AG10803 (cell line): ENCODE measurements at regions not wholly inside any gene's neighbourhood (a gene's known extent, or its start where the extent isn't known, plus 50 kb on each side); places are given as distances from the start of the nearest gene placed in this dataset.

Experiments
- DNase-seq: peaks from one replicate; pipeline ENCODE4 v3.0.0; 2010; ENCODE audit warnings: low read depth
- H3K4me3 ChIP-seq: 2 replicates; pipeline ENCODE4 v1.5.1; 2011; ENCODE audit warnings: mild to moderate bottlenecking, low read length, control low read depth
- TF ChIP-seq, protein P1 (sequence below): conservative IDR thresholded peaks from 2 replicates; pipeline ENCODE4 v1.5.1; 2011; ENCODE audit warnings: mild to moderate bottlenecking, low read length, control low read depth, inconsistent platforms

DNA sequence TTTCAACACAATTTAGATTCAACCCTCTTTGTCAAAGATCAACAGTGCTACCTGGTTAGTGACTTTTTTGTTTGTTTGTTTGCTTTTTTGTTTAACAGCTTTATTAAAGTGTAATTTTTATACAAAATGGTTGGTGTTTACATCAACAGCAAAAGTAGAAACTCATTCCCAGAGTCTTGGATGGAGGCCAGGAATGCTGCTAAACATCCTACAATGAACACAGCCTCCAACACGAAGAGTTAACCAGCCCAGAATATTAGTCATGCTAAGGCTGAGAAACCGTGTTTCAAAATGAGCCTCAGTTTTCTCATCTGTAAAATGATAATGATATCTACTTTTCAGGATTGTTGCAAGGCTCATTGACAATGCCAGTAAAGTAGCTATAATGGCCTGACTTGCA, 211.0 kb upstream of the MAF start:
- no peak for DNase-seq
- TF ChIP-seq, protein P1, sequence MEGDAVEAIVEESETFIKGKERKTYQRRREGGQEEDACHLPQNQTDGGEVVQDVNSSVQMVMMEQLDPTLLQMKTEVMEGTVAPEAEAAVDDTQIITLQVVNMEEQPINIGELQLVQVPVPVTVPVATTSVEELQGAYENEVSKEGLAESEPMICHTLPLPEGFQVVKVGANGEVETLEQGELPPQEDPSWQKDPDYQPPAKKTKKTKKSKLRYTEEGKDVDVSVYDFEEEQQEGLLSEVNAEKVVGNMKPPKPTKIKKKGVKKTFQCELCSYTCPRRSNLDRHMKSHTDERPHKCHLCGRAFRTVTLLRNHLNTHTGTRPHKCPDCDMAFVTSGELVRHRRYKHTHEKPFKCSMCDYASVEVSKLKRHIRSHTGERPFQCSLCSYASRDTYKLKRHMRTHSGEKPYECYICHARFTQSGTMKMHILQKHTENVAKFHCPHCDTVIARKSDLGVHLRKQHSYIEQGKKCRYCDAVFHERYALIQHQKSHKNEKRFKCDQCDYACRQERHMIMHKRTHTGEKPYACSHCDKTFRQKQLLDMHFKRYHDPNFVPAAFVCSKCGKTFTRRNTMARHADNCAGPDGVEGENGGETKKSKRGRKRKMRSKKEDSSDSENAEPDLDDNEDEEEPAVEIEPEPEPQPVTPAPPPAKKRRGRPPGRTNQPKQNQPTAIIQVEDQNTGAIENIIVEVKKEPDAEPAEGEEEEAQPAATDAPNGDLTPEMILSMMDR, result no peak
- H3K4me3 ChIP-seq, result no peak overlapping the region

DNA sequence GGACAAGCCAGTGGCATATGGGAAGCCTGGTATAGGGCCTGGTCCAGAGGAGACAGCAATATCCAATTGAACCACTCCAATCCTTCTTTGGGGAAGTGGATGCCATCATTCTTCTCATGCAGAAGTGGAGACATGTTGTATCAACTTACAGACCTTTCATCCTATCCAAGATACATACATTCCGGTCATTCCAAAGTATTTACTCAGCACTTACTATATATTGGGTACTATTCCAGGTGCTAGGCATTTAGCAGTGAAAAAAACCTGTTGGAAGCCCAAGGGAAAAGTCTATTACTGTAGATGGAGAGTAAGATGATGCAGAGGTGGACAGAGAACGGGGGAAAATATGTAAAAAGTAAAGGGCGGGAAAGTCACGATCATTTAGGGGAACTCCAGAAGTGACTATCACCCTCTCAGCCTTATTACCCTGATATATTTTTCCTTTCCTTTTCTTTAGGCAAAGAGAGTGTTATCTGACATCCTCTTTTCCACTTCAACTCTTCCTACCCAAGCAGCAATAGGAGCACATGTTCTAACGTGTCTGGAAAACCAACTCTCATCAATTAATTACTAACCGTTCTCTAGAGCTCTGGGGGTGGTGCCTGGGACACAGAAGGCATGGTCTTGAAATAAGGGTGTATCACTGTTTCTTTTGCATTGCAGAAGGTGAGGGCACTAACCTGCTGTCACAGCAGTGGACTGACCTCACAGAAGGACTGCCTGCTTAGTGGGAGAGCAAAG, 210.1 kb upstream of the MAF start:
- TF ChIP-seq, protein P1, result no peak
- no peak overlapping the region for H3K4me3 ChIP-seq
- no peak for DNase-seq

DNA sequence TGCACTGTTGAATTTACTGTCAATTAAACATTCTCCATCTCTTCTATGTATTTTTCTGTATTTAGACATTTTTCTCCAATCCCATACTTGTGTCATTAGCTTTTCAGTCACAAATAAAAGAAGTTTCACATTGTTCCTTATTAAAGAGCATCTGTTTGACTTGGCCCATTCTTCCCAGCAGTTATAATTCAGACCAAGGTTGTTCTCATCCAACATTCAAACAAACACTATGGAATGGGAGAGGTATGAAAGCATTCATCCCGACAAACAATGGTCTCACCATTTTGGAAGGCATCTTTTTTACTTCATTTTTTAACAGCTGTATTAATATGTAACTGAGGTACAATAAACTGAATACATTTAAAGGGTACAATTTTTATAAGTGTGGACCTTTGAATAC, 208.8 kb upstream of the MAF start:
- no peak overlapping the region for H3K4me3 ChIP-seq
- TF ChIP-seq, protein P1, result no peak
- DNase-seq, result no peak

DNA sequence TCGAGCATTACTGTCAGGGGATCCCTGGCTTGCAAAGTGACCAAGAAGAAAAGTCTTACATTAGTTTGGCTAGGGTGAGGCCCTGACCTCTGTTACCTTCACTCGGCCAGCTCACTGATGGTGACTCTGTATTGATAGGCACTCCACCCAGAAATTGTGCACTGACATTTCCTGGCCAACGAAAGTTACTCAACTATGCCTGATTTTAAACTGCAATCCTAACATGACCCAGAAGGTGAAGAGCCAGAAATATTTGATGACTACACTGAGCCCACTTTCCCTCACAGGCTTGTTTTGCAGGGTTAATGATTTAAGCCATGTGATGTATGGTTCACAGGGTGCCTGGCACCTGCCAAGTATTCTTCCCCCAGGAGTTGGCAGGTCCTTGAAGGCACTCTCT, 208.2 kb upstream of the MAF start:
- DNase-seq, result no peak
- H3K4me3 ChIP-seq, result no peak overlapping the region
- TF ChIP-seq, protein P1, result no peak

DNA sequence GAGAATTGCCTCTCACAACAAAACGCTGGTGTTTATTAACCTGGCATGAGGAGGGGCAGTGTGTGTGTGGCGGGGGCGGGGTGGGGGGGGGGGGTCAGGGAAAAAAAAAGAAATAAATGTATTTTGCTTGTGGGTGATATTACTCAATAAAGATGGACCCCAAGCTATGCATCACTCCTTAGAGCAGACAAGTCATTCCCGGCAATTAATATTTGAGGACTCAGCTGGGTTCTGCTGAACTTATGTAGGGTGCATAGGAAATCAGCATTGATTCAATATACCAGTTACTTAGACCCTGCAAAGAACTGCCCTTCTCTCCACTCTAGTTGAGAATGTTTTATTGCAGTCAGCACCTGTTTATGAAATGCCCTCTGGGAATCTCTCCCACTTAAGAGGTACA, 206.2 kb upstream of the MAF start:
- TF ChIP-seq, protein P1, result no peak
- H3K4me3 ChIP-seq, result no peak overlapping the region
- DNase-seq, result no peak

DNA sequence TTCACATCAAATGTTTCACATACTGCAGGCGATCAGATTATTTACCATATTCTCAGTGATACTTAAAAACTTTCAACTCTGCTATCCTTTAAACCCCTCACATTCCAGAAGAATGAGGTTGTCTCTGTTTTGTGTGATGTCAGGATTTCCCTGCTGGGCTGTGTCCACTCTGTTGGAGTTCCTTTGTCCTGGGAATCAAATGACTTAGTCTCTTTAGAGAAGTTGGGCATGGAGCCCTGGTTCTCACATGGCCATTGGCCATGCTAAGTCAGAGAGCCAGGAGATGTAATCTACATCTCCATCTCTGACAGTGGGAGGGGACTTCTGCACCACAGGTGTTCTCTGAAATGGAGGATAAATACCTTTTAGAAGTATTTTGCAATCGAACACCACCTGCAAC, 205.1 kb upstream of the MAF start:
- TF ChIP-seq, protein P1, result no peak
- no peak for DNase-seq
- no peak overlapping the region for H3K4me3 ChIP-seq

DNA sequence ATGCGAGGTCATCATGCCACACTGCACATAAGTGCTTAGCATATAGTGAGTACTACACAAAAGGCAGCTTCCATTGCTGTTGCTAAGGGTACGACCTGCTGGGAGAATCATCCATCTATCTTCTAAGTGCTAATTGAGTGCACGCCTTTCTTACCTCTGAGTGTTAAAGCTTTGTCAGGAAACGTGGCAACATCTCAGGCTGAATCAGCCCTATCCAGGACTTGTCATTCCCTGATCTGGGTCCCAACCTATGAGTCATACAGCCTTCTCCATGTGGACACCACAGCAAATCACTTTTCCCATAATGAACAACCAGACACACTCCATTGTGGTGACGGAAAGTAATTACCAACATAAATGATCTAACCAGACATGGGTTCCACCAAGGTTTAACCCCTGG, 201.1 kb upstream of the MAF start:
- TF ChIP-seq, protein P1, result no peak
- H3K4me3 ChIP-seq, result no peak overlapping the region
- DNase-seq, result no peak
